ENCODE measurements at regions not wholly inside any gene's neighbourhood (a gene's known extent, or its start where the extent isn't known, plus 50 kb on each side); places are given as distances from the start of the nearest gene placed in this dataset.

DNA sequence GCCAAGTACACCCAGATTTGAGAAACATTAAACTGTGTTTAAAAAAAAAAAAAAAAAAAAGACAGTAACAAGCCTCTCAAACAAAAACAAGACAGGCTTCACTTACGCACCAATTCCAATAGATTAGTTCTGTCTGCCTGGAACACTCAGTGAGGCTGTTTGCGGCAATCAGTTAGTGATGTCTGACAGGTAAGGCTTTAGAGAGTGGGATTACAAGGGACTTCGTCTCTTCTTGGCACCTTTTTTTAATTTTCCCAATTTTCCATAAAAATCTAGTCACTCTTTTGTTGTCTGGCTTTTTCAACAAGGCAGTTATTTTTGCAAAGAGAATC, 79.6 kb downstream of the NCOR2 start:
- no peak for DNase-seq

DNA sequence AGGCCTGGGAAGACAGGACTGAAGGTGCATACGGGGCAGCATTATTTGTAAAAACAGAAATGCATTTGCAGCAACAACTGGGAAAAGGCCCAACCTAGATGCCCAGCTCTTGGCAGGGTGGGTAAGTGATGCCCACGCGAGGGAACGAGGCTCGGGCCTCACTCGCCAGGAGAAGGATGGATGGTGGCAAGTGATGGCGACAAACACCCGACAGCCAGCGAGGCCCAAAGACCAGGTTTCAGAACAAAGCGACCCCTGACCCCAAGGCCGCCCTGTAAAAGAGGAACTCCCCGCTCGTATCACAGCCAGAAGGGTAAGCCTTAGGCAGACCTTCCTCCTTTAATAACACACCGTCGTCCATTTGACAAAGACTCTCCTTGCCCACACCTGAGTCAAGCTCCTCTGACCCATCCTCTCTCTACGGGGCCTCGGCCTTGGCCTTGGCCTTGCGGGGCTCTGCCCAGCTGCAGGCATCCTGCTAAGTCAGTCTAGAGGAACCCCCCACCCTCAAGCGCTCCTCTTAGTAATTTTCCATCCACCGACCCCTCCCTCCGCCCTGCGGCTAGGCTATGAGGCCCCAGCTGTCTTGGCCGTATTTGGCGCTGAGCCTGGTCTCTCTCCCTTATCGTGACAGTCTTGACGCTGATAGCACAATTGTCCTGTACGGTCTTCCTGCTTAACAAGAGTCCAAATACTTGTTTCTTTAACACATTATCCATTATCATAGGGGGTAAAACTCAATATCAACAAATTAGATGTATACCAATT, 80.2 kb downstream of the NCOR2 start:
- DNase-seq = no peak

DNA sequence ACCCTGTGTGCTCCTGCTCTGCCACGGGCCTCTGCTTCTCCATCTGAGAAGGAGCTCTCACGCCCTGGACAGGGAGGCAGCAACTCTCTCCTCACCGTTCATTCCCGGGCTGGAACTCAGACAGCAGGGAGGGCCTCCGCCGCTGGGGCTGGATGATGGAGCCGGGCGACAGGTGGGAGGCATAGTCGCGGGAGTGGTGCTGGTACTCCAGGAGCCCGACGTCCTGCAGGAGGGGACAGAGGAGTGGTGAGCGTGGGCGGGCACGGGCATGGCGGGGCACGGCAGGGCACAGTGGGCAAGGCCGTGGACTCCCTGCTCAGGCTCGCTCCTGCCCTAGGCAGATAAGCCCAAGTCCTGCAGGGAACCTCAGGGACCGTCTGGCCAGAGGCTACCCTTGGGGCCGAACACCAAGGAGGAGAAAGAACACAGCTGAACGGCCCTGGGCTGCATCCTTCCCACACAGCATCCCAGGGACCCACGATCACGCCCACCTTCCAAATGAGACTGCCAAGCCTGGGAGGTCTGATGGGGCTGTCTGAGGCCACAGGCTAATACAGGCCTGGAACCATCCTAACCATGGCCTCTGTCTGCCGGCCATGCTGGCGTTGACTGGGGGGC, 81.0 kb downstream of the NCOR2 start:
- no peak for DNase-seq

DNA sequence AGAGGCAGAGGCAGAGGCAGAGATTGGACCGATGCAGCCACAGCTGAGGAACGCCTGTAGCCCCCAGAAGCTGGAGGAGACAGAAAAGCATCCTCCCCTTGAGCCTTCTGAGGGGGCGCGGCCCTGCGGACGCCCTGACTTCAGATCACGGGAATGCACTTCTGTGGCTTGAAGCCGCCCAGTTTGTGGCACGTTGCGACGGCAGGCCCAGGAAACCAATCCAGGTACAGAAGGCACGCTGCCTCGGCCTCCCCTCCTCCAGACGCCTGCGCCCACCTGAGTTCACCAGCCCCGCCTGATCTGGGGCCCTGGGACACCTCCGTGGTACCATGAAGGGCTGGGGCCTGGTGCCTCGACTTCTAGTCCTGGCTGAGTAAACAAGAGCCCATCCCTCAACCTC, 82.0 kb downstream of the NCOR2 start:
- no peak for DNase-seq

DNA sequence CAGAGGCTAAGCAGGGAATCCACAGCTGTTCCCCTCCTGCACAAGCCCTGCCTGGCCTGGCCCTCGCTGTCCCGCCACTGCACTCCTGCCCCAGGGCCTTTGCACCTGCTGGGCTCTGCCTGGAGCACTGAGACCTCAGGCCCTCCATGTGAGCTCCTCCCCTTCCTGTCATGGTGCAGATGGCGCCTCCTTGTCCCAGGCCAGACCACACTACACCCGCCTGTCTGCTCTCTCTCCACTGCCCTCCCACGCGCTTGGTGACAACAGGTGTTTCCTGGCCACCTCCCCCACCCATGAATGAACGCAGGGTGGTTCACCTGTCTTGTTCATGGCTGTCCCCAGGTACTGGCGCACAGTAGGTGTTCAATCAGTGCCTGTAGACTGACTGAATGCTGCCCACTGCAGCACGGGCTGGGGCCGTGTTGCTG, 82.9 kb downstream of the NCOR2 start:
- DNase-seq = no peak

DNA sequence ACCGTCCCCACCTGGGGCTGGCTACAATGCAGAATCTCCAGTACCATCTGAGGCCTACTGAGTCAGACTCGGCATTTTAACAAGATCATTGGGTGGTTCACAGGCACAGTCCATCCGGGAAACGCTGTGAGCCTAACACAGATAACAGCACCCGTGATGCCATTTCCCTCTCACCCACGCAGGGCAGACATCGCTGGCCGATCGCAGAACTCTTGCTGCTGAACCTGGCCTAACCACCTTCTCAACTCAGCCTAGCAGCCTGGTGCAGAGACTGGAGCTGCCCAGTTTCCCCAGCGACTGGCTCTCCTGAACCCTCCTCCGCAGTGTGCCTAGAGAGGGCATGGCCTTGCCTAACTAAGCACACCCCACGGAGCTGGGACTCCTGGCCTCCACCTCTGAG, 83.3 kb downstream of the NCOR2 start:
- no peak for DNase-seq

DNA sequence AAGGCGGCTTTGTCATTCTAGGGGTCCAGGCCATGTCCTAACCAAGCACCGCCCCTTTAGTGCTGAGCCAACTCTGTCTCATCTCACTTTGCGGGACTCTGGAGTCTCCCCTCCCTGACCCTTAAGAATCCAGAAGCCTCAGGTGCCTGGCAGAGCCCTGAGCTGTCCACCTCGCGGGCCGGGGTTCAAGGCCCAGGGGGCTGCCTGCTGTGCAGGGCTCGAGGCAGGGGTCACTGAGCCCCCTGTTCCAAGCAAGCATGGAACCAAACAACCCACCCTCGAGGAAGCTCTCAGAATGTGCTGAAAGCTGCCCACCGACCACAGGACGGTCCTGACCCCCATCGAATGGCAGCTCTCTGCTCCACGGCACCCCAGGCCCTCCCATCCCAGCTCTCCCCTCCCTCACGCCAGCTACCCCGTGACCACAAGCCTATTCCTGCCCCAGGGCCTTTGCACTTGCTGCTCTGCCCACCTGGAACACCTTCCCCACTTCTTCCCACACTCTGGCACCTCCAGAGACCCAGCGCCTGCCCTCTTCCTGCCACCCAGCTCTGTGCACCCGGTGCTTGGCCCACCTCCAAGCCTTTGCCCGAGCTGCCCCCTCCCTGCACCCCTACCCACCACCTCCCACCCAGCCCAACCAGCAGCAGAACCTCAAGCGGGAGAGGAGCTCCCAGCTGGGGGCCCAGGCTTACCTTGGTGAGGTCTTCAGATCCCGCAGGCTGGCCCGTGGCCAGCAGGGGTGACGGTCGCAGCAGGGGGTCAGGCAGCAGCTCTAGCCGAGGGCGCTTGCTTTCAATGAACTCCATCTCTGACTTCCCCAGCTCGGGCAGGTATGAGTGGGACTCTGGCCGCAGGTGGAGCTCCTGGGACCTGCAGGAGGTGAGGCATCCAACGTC, 84.3 kb downstream of the NCOR2 start:
- DNase-seq = no peak

DNA sequence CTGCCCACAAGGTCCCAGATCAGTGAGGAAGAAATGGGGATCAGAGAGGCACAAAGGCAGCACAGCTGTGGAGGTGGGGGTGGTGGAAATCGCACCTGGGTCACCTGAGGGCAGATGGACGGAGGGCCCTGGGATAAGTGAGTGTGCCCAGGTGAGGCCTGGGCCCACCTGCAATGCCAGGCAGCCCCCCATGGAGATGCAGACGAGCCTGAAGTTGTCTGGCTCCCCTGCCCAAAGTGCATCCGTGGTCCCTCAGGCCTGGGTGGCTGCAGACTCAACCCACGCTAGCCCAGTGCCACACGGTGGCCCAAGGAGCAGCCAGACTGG, 84.9 kb downstream of the NCOR2 start:
- DNase-seq = no peak

DNA sequence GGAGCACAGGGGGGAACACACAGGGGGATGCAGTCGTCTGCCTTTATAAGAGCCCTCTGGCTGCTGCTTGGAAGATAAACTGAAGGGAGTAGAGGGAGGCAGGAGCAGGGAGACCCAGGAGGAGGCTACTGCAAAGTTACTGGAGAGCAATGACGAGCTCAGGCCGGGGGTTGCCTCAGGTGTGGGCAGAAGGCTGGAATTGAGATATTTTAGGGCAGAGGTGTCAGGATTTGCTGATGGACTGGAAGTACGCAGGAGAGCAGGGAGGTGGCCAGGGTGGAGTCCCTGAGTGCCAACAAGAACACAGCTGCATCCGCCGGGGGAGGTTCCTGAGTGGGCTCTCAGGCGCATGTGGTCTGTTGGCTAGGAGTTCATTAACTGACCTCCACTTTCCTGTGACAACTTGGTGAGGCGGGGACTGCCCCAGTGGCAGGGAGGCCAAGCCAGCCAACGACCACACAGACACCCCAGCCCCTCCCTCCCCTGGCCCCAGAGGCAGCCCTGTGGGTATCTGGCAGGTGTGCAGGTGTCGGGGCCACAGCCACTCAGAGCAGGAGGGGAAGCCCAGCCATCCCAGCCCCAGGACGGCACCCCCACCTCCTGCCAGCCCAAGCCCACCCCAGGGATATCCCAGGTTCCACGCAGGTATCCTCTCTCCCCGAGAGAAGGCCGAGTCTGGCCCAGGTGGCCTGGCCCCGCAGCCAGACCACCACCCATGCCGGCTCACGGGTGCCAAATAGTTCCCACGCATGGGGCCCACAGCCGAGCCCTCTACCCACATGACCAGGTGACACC, 85.4 kb downstream of the NCOR2 start:
- DNase-seq = no peak

DNA sequence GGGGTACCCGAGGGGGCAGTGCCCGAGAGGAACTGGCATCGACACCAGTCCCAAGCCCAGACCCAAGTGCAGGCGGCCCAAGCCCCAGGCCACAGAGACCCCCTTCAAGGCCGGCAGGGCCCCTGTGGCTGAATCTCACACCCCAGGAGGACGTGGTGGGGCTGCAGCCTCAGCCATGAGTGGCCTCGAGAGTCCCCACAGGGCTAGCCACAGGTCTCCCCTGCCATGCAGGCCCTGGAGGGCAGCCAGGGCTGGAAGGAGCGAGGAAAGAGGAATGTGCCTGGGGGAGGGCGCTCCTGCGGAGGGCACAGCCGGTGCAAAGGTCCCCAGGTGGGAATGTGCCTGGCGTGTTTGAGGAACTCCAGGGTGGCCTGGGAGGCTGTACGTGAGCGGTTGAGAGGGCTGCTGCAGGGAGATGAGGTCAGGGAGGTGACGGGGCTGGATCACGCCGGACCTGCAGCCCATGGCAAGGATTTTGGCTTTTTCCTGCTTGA, 86.1 kb downstream of the NCOR2 start:
- no peak for DNase-seq

DNA sequence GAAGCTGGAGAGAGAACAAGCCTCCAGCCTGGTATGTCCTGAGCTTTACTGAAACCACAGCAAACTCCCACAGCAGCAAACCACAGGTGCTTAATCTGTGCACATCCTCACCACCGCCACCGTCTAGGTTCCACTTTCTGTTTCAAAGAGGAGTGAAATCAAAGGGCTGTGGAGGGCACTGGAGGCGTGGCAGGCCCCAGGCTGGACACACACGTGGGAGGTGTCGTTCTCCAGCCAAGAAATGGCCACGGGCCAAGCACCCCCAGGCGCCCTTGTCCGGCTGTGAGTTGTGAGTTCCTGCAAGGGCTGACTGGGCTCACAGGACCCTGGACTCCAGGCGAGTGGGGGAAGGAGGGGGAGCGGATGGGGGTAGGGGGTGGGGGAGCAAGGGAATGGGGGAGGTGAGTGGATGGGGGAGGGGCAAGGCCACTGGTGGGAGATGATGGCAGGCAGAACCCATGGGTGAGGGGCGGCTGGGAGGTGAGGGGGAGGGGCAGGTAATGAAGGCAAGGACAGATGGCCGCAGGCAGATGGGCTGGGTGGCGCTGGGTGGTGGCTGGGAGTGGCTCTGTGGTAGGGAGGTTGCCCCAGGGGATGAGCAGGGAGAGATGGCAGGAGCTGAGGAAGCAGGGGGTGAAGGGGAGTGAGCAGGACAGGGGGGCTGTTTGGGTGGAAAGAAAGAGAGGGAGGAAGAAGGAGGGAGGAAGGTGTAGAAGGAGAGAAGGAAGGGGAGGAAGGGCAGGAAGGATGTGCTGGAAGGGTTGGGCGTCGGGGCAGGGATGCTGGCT, 86.7 kb downstream of the NCOR2 start:
- DNase-seq = peak; percentile 61

DNA sequence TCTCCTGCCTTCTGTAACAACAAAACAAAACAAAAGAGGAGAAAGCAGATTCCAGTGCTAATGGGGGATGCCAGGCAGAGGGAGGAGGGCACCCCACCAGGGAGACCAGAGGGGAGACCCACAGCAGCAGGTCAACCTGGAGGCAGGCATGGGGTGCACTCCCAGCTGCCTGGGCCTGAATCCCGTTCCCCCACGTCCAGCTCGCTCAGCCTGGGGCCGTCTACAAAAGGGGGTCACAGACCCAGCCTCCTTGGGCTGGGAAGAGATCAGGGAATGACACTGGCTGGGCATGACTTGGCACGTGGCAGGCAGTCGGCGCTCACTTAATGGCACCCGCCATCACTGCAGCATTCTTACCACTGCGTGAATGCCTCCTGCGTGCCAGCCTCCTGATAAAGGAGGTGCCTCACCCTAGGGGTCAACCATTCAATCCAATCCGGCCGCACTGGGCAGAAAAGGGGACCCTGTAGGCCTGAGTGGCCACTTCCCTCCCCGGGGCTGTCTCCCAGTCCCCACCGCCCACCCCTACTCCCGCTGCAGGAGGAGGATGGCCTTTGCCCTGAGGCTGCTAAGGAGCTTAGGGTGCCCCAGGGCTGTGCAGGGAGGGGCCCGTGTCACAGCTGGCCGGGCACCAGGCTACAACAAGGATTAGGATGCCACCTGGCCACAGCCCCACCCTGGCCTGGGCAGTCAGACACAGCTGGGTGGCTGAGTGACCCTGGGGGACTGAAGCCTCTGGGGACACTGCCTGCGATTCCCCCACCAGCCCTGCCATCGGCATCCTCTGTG, 87.5 kb downstream of the NCOR2 start:
- DNase-seq = no peak

DNA sequence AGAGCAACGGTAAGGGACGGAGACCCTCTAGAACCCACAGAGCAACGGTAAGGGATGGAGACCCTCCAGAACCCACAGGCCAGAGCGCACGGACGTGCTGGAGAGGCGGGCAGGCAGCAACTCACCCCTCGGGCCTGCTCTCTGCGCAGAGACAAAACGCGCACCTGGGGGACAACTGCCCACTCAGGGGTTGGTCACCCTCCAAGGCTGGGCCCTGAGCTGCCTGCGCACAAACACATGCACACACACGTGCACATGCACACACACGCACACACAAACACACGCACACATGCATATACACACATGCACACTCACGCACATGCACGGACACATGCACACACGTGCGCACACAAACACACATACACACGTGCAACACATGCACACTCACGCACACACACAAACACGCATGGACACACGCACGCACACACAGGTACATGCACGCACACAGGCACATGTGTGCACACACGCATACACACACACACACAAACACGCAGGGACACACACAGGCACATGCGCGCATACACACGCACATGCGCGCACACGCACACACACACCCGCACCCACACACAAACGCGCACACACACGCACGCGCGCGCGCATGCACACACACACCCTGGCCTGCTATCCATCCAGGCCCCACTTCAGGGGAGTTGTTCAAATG, 88.3 kb downstream of the NCOR2 start:
- DNase-seq = no peak

DNA sequence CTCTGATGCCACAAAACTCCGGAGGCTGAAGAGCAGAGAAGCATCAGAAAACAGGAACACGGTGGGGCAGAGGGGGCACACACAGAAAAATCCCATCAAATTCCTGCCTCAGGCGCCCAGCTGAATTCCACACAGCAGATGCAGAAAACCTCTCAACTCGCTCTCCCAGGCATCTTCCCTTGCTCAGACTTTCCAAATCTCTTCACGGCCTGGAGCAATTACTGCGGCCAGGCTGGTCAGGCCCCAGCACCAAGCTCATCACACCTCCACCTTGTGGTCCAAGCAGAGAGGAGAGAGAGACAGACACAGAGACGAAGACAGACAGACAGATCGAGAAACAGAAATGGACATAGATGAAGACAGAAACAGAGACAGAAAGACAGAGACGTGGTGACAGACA, 89.0 kb downstream of the NCOR2 start:
- DNase-seq = no peak

DNA sequence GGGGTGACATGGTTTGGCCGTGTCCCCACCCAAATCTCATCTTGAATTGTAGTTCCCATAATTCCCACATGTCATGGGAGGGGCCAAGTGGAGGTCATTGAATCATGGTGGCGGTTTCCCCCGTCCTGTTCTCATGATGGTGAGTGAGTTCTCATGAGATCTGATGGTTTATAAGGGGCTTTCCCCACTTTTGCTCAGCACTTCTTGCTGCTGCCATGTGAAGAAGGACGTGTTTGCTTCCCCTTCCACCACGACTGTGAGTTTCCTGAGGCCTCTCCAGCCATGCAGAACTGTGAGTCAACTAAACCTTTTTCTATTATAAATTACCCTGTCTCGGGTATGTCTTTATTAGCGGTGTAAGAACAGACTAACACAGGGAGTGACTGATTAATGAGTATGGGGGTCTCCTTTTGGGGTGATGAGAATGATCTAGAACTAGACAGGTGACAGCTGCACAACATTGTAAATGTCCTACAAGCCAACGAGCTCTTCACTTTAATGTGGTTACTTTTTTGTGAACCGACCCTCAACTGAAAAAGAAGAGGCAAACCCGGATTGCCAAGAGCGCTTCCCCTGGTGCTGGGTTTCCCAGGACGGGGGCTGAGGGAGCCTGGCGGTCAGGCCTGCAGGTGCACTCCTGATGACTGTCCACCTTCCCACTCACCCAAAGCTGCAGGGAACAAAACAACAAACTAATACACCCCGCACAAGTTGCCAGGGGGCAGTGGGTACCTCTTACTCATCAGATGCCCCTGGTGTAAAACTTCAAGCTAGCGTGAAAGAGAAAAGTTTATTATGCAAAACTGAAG, 90.1 kb downstream of the NCOR2 start:
- DNase-seq = no peak

DNA sequence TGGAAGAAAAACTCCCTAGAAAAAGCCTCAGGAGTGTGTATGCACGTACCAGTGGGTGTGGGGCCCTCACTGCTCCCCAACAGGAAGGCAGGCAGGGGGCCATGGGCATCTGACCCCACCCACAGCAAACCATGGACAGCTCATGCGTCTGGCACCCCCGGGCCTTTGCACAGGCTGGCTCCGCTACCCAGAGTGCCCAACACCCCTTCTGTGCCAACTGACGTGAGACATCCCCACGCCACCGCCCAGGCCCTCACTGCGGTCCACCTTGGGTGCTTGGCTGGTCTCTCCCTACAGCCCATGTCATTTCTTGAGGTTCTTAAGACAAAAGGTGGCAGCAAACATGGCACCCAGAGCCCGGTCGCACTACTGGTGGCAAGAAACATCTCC, 91.4 kb downstream of the NCOR2 start:
- no peak for DNase-seq

DNA sequence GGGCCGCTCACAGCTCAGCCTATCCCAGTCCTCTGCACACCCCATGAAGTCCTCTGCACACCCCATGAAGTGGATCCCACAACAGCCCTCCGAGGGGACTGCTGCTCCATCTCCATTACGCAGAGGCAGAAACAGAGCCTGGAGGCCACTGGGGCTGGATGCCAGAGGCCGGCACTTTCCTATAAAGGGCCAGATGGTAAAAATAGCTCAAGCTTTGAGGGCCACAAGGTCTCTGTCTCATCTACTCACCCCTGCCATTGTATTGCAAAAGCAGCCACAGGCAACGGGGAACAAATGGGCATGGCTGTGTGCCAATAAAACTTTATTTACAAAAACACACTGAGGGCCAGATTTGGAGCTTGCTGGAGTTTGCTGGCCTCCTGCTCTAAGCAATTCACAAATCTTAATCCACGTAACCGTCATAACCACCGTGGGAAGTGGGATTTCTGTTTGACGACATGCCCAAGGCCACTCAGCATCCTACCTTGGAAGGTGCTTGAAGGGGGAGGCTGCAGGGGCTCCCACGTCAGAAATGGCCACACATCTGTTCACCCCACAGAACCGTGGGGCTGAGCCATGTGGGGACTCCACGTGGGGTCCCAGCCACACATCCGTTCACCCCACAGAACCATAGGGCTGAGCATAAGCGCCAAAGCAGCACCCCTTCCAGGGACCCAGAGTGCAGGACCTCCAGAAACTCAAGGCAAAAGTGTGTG, 92.0 kb downstream of the NCOR2 start:
- no peak for DNase-seq

DNA sequence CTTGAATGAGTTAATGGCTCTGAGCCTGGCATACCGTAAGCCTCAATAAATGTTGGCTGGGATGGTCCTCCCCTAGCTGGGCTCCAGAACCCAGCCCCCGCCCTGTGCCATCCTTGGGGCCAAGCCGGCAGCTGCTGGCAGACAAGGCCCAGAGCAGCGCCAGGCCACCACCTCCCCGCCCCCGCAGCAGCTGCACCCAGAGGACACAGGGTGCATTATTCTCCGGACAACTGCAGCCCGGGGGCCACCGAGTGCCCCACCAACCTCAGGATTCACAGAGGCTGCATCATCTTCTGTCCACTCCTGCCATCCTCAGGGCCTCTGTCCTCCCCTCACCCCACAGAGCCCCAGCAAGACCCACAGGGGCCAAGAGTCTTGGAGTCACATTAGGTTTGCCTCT, 92.7 kb downstream of the NCOR2 start:
- no peak for DNase-seq

DNA sequence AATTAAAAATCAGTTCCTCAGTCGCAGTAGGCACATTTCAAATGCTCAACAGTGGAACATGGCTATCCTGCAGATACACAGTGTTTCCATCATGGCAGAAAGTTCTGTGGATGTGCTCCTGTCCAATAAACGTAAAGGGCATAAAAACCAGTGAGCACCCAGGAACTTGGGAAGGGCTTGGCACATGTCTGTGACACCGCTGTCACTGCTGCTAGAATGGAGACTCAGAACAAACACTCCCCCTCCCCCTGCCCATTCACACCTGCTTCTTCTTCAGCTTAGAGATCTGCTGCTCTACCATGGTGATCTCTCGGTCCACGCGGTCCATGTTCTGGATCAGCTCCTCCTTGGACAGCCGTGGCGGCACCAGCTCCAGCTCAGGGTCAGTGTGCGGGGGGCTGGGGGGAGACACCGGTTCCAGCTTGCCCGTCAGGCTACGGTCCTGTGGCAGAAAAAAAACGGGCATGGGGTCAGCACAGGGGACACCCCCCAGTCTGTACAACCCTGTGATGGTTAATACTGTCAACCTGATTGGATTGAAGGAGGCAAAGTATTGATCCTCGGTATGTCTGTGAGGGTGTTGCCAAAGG, 94.6 kb downstream of the NCOR2 start:
- no peak for DNase-seq
